Body of pancreas (tissue), 1 donor: ENCODE measurements at regions not wholly inside any gene's neighbourhood (a gene's known extent, or its start where the extent isn't known, plus 50 kb on each side); places are given as distances from the start of the nearest gene placed in this dataset. TPM values are rescaled to one million over a fixed set of nuclear protein-coding genes. Genes with fewer than 3 reads are reported as not detected.

Experiments
- small RNA-seq: library from RNA; depleted of rRNA; stranded (forward); fragments of <200 nt; gene quantifications from one replicate; pipeline ENCODE3, GENCODE V24; 2016

Small RNA genes lying in the stretch of these regions (small RNA-seq; reads per million reads assigned to genes)
- gene AC093534.1 (not detected), gene RNU7-34P (not detected)
